H9 (cell line): ENCODE measurements at regions not wholly inside any gene's neighbourhood (a gene's known extent, or its start where the extent isn't known, plus 50 kb on each side); places are given as distances from the start of the nearest gene placed in this dataset.
A peak's percentile ranks its signal among the peaks of the same experiment; 100 is the strongest.

ENCODE experiments used
- DNase-seq: peaks from one replicate; pipeline ENCODE4 v3.0.0-alpha.2; 2017
- H2AFZ ChIP-seq: one replicate; pipeline ENCODE4 v1.6.1; 2013; ENCODE audit warnings: mild to moderate bottlenecking, low read length, control low read depth, moderate library complexity
- H2AK5ac ChIP-seq: 2 replicates; pipeline ENCODE4 v1.6.1; 2013; ENCODE audit warnings: low read length, control low read depth, mixed read lengths; ENCODE audit not compliant: insufficient read length
- H2BK120ac ChIP-seq: one replicate; pipeline ENCODE4 v1.6.1; 2013; ENCODE audit warnings: low read depth, mild to moderate bottlenecking, low read length, control low read depth, inconsistent platforms; ENCODE audit not compliant: poor library complexity, severe bottlenecking
- H2BK12ac ChIP-seq: 2 replicates; pipeline ENCODE4 v1.6.1; 2013; ENCODE audit warnings: low read length, control low read depth, mixed read lengths, low read depth; ENCODE audit not compliant: insufficient read length
- H2BK15ac ChIP-seq: 2 replicates; pipeline ENCODE4 v1.6.1; 2013; ENCODE audit warnings: low read depth, low read length, control low read depth
- H2BK20ac ChIP-seq: one replicate; pipeline ENCODE4 v1.6.1; 2013; ENCODE audit warnings: low read depth, mild to moderate bottlenecking, low read length, control low read depth, inconsistent platforms; ENCODE audit not compliant: poor library complexity, severe bottlenecking
- H2BK5ac ChIP-seq: 2 replicates; pipeline ENCODE4 v1.6.1; 2013; ENCODE audit warnings: low read length, control low read depth, mixed read lengths; ENCODE audit not compliant: insufficient read length
- H3K14ac ChIP-seq: 2 replicates; pipeline ENCODE4 v1.6.1; 2013; ENCODE audit warnings: low read length, control low read depth; ENCODE audit not compliant: insufficient read depth
- H3K18ac ChIP-seq: 2 replicates; pipeline ENCODE4 v1.6.1; 2013; ENCODE audit warnings: low read depth, mild to moderate bottlenecking, mixed read lengths, low read length, control low read depth; ENCODE audit not compliant: insufficient read length
- H3K23ac ChIP-seq: 2 replicates; pipeline ENCODE4 v1.6.1; 2013; ENCODE audit warnings: low read length, control low read depth, mixed read lengths, low read depth; ENCODE audit not compliant: insufficient read length
- H3K23me2 ChIP-seq: 2 replicates; pipeline ENCODE4 v1.6.1; 2013; ENCODE audit warnings: low read depth, mild to moderate bottlenecking, mixed read lengths, low read length, control low read depth; ENCODE audit not compliant: insufficient read length, poor library complexity, severe bottlenecking
- H3K27ac ChIP-seq: 2 replicates; pipeline ENCODE4 v1.5.1; 2013; ENCODE audit warnings: low read length, control low read depth, mixed read lengths, low read depth; ENCODE audit not compliant: insufficient read length
- H3K27me3 ChIP-seq: 2 replicates; pipeline ENCODE4 v1.6.1; 2013; ENCODE audit warnings: low read length, control low read depth, inconsistent platforms; ENCODE audit not compliant: insufficient read depth
- H3K4ac ChIP-seq: 2 replicates; pipeline ENCODE4 v1.6.1; 2013; ENCODE audit warnings: low read depth, mild to moderate bottlenecking, control low read depth, inconsistent platforms, low read length, moderate library complexity
- H3K4me1 ChIP-seq: 2 replicates; pipeline ENCODE4 v1.6.1; 2013; ENCODE audit warnings: low read length, control low read depth, inconsistent platforms; ENCODE audit not compliant: insufficient read depth
- H3K4me2 ChIP-seq: 2 replicates; pipeline ENCODE4 v1.6.1; 2013; ENCODE audit warnings: low read length, control low read depth, mixed read lengths; ENCODE audit not compliant: insufficient read length, insufficient read depth
- H3K56ac ChIP-seq: 2 replicates; pipeline ENCODE4 v1.6.1; 2013; ENCODE audit warnings: low read depth, mild to moderate bottlenecking, mixed read lengths, low read length, control low read depth; ENCODE audit not compliant: insufficient read length
- H3K79me1 ChIP-seq: 2 replicates; pipeline ENCODE4 v1.6.1; 2013; ENCODE audit warnings: low read depth, mild to moderate bottlenecking, moderate library complexity, low read length, control low read depth, inconsistent platforms; ENCODE audit not compliant: insufficient read depth, poor library complexity, severe bottlenecking
- H3K79me2 ChIP-seq: 2 replicates; pipeline ENCODE4 v1.6.1; 2013; ENCODE audit warnings: low read length, control low read depth, inconsistent platforms; ENCODE audit not compliant: insufficient read depth
- H3K9ac ChIP-seq: 2 replicates; pipeline ENCODE4 v1.6.1; 2013; ENCODE audit warnings: low read length, control low read depth, mixed read lengths; ENCODE audit not compliant: insufficient read length; ENCODE audit errors: extremely low read depth
- H3K9me3 ChIP-seq: one replicate; pipeline ENCODE4 v1.6.1; 2013; ENCODE audit warnings: low read depth, low read length, inconsistent platforms; ENCODE audit not compliant: control insufficient read depth
- H3T11ph ChIP-seq: one replicate; pipeline ENCODE4 v1.6.1; 2013; ENCODE audit warnings: mild to moderate bottlenecking, low read length, control low read depth, inconsistent platforms
- H4K20me1 ChIP-seq: one replicate; pipeline ENCODE4 v1.6.1; 2013; ENCODE audit not compliant: control insufficient read depth, insufficient read length, insufficient read depth
- H4K5ac ChIP-seq: 2 replicates; pipeline ENCODE4 v1.6.1; 2013; ENCODE audit warnings: low read depth, mild to moderate bottlenecking, mixed read lengths, low read length, control low read depth; ENCODE audit not compliant: insufficient read length
- H4K8ac ChIP-seq: replicated peaks from 2 replicates; pipeline ENCODE4 v1.6.1; 2013; ENCODE audit warnings: low read length, control low read depth, mixed read lengths, low read depth; ENCODE audit not compliant: insufficient read length
- H4K91ac ChIP-seq: 2 replicates; pipeline ENCODE4 v1.6.1; 2013; ENCODE audit warnings: low read depth, mild to moderate bottlenecking, moderate library complexity, mixed read lengths, low read length, control low read depth; ENCODE audit not compliant: insufficient read length
- H3K27ac Mint-ChIP-seq, 3 experiments: 2 replicates in 2 of 3; 3 replicates in 1 of 3; pipeline ENCODE4 v1.8.0; 2020 to 2021; ENCODE audit warnings: mixed read lengths in 3 of 3, mild to moderate bottlenecking in 1 of 3, moderate library complexity in 1 of 3
- H3K27me3 Mint-ChIP-seq: 2 replicates; pipeline ENCODE4 v1.8.0; 2021; ENCODE audit warnings: low read depth, mild to moderate bottlenecking, moderate library complexity, mixed read lengths
- H3K36me3 Mint-ChIP-seq, 3 experiments: 2 replicates in 2 of 3; 3 replicates in 1 of 3; pipeline ENCODE4 v1.8.0; 2020 to 2021; ENCODE audit warnings: low read depth in 3 of 3, mixed read lengths in 3 of 3; ENCODE audit not compliant: insufficient read depth in 1 of 3
- H3K4me1 Mint-ChIP-seq, 2 experiments: 2 replicates each; pipeline ENCODE4 v1.8.0; 2020; ENCODE audit warnings: mixed read lengths in 2 of 2
- H3K4me3 Mint-ChIP-seq, 2 experiments: 2 replicates in 1 of 2; 3 replicates in 1 of 2; pipeline ENCODE4 v1.8.0; 2020 to 2021; ENCODE audit warnings: mild to moderate bottlenecking in 2 of 2, mixed read lengths in 2 of 2, moderate library complexity in 1 of 2
- H3K9me3 Mint-ChIP-seq, 2 experiments: 2 replicates in 1 of 2; 3 replicates in 1 of 2; pipeline ENCODE4 v1.8.0; 2020; ENCODE audit warnings: mild to moderate bottlenecking in 2 of 2, mixed read lengths in 2 of 2, moderate library complexity in 1 of 2
- WGBS: extraction: QIAGEN DNeasy Blood & Tissue Kit; methylation state at CpG from one replicate; pipeline ENCODE4 v1.1.7; 2013; ENCODE audit warnings: missing lambda C conversion rate, low lambda C conversion rate, mixed read lengths; ENCODE audit not compliant: insufficient read length; ENCODE audit errors: extremely low coverage; 5-methylcytosine and 5-hydroxymethylcytosine counted together
- TF ChIP-seq, protein P1 (sequence below): fragments of 200-600 bp; sonication (generic); conservative IDR thresholded peaks from 3 replicates; pipeline ENCODE4 v1.8.0; 2021; ENCODE audit warnings: antibody characterized with exemption, mild to moderate bottlenecking

- H3K27ac Mint-ChIP-seq, result peak overlapping the region in 1 of 3 experiments; percentile 19; a peak in 3 of 7 replicates
- H3K14ac ChIP-seq, result no peak overlapping the region
Measured at GRCh38 chr2:64220265-64220664, 76.0 kb upstream of the PELI1 start.

More at GRCh38 chr2:64220265-64220664, 76.0 kb upstream of the PELI1 start:
- Histone ChIP-seq H3K23me2 (no peaks in the 10 kb centered on the region), H2BK5ac (no peak overlapping the region), H3K9ac (no peak overlapping the region), H2AK5ac (no peak overlapping the region), H3K23ac (no peak overlapping the region), H3K9me3 (no peaks in the 10 kb centered on the region), H3K18ac (no peak overlapping the region), H2BK20ac (no peak overlapping the region), H3T11ph (no peak overlapping the region), H3K27ac (no peak overlapping the region), H3K27me3 (no peaks in the 10 kb centered on the region), H3K4me2 (no peak overlapping the region), H3K4me1 (peaks cover 11% of the 10 kb centered on the region; the same call in 1 of the 2 replicates), H3K56ac (no peak overlapping the region), H2BK15ac (no peak overlapping the region), H3K79me1 (no peaks in the 10 kb centered on the region), H3K79me2 (no peaks in the 10 kb centered on the region), H4K20me1 (no peaks in the 10 kb centered on the region), H2BK12ac (no peak overlapping the region), H2BK120ac (no peak overlapping the region), H4K91ac (no peak overlapping the region), H2AFZ (no peak overlapping the region), H4K8ac (no peak overlapping the region), H4K5ac (no peak overlapping the region), H3K4ac (no peak overlapping the region)
- no peaks in the 10 kb centered on the region for H3K9me3 Mint-ChIP-seq
- H3K27me3 Mint-ChIP-seq, result no peaks in the 10 kb centered on the region
- 0 out of 5 replicates have a peak overlapping the region, but pooled peaks of 1 of the 2 experiments have one; percentile 6 for H3K4me3 Mint-ChIP-seq
- WGBS, result no CpG with 5 or more reads among the region's 1 CpG
- H3K4me1 Mint-ChIP-seq, result peaks cover 28 to 37% of the 10 kb centered on the region in 2 experiments
- peaks cover 0 to 3% (median 2%) of the 10 kb centered on the region in 3 experiments; a peak in 4 of 7 replicates for H3K36me3 Mint-ChIP-seq
- no peak for DNase-seq
- TF ChIP-seq, protein P1, sequence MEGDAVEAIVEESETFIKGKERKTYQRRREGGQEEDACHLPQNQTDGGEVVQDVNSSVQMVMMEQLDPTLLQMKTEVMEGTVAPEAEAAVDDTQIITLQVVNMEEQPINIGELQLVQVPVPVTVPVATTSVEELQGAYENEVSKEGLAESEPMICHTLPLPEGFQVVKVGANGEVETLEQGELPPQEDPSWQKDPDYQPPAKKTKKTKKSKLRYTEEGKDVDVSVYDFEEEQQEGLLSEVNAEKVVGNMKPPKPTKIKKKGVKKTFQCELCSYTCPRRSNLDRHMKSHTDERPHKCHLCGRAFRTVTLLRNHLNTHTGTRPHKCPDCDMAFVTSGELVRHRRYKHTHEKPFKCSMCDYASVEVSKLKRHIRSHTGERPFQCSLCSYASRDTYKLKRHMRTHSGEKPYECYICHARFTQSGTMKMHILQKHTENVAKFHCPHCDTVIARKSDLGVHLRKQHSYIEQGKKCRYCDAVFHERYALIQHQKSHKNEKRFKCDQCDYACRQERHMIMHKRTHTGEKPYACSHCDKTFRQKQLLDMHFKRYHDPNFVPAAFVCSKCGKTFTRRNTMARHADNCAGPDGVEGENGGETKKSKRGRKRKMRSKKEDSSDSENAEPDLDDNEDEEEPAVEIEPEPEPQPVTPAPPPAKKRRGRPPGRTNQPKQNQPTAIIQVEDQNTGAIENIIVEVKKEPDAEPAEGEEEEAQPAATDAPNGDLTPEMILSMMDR, result no peak
